HepG2 (cell line): ENCODE measurements at regions not wholly inside any gene's neighbourhood (a gene's known extent, or its start where the extent isn't known, plus 50 kb on each side); places are given as distances from the start of the nearest gene placed in this dataset.

Experiments used
- ATAC-seq: fragments of 200-7000 bp; cut with Tn5 transposase; 3 replicates; pipeline ENCODE4 v1.9.1; 2020; ENCODE audit warnings: mild to moderate bottlenecking, moderate library complexity
- BruUV-seq: library from RNA; stranded (reverse); fragments of 400-500 nt; replicated peaks from 2 replicates; lab custom pipeline; 2021; lab: Mats Ljungman, UMichigan
- CTCF ChIA-PET: fragments of 300-600 bp; formaldehyde crosslinking; extraction: SDS; loops from one replicate; lab custom pipeline; 2021; ENCODE audit warnings: low total read pairs, inconsistent platforms, low intra/inter-chr PET ratio; lab: Yijun Ruan, JAX
- POLR2A ChIA-PET: fragments of 350-600 bp; sonication (Branson Sonifier 250); formaldehyde crosslinking; loops from one replicate; lab custom pipeline; 2020; ENCODE audit warnings: antibody characterized with exemption, inconsistent platforms; lab: Yijun Ruan, JAX
- DNase-seq: peaks from one replicate; pipeline ENCODE4 v3.0.0-alpha.2; 2015; ENCODE audit warnings: low spot score
- FAIRE-seq: peaks from 3 replicates; lab custom pipeline; 2011; peaks lifted over from hg19 to GRCh38; lab: Jason Lieb, UNC
- H2AFZ ChIP-seq: one replicate; pipeline ENCODE4 v1.6.1; 2011; ENCODE audit warnings: low read length, inconsistent platforms
- H3K27ac ChIP-seq: fragments of 300-600 bp; 3 replicates; pipeline ENCODE4 v1.8.0; 2011; ENCODE audit warnings: mixed run types, mild to moderate bottlenecking, mixed read lengths, low read length, inconsistent platforms; ENCODE audit not compliant: insufficient read depth; ENCODE audit errors: extremely low read length
- H3K27me3 ChIP-seq, 2 experiments: fragments of 200-600 bp in 1 of 2; 2 replicates in 1 of 2; 3 replicates in 1 of 2; pipeline versions ENCODE4 v1.6.0 to v1.8.0; 2011; ENCODE audit warnings: low read length in 2 of 2, mild to moderate bottlenecking in 2 of 2, moderate library complexity in 2 of 2, inconsistent platforms in 1 of 2; ENCODE audit not compliant: insufficient read depth in 2 of 2, control insufficient read depth in 1 of 2
- H3K36me3 ChIP-seq, 2 experiments: fragments of 200-600 bp in 1 of 2; replicated peaks in 1 of 2; 2 replicates in 1 of 2; 3 replicates in 1 of 2; pipeline versions ENCODE4 v1.5.1 to v1.8.0; 2011; ENCODE audit warnings: low read length in 2 of 2, inconsistent platforms in 1 of 2; ENCODE audit not compliant: insufficient read depth in 2 of 2, control insufficient read depth in 1 of 2
- H3K4me1 ChIP-seq: 2 replicates; pipeline ENCODE4 v1.5.1; 2012; ENCODE audit warnings: low read length, inconsistent platforms; ENCODE audit not compliant: insufficient read depth
- H3K4me2 ChIP-seq: 2 replicates; pipeline ENCODE4 v1.6.0; 2011; ENCODE audit warnings: low read depth, low read length, inconsistent platforms
- H3K4me3 ChIP-seq, 3 experiments: fragments of 200-600 bp in 1 of 3; sonication (generic), shearing (Covaris generic) in 1 of 3; replicated peaks in 1 of 3; 2 replicates each; pipeline ENCODE4 v1.5.1; 2011 to 2016; ENCODE audit warnings: low read length in 3 of 3, inconsistent platforms in 2 of 3, low read depth in 2 of 3, mild to moderate bottlenecking in 2 of 3, control low read depth in 1 of 3, mixed read lengths in 1 of 3; ENCODE audit not compliant: insufficient read depth in 1 of 3
- H3K79me2 ChIP-seq: one replicate; pipeline ENCODE4 v1.6.1; 2011; ENCODE audit warnings: low read length, inconsistent platforms; ENCODE audit not compliant: insufficient read depth
- H3K9ac ChIP-seq: 2 replicates; pipeline ENCODE4 v1.6.0; 2011; ENCODE audit warnings: mild to moderate bottlenecking, low read depth, low read length, inconsistent platforms; ENCODE audit not compliant: insufficient read depth
- H3K9me3 ChIP-seq: 2 replicates; pipeline ENCODE4 v1.5.1; 2012; ENCODE audit warnings: mild to moderate bottlenecking, low read length
- H4K20me1 ChIP-seq: 2 replicates; pipeline ENCODE4 v1.6.0; 2011; ENCODE audit warnings: inconsistent platforms, mild to moderate bottlenecking, low read length, moderate library complexity; ENCODE audit not compliant: insufficient read depth
- ARID3A ChIP-seq: IDR thresholded peaks from 2 replicates; pipeline ENCODE4 v1.6.1; 2012; ENCODE audit warnings: low read depth, low read length, improper control_type of control experiment
- GZF1 ChIP-seq: sonication (generic); formaldehyde crosslinking; IDR thresholded peaks from 2 replicates; pipeline ENCODE4 v1.5.1; 2020; ENCODE audit warnings: mild to moderate bottlenecking, missing genetic modification reagents
- HNF4G ChIP-seq, 2 experiments: sonication (generic) in 1 of 2; formaldehyde crosslinking in 1 of 2; IDR thresholded peaks; 2 replicates each; pipeline versions ENCODE4 v1.4.0 to v1.6.1; 2011 to 2020; ENCODE audit warnings: borderline replicate concordance in 2 of 2, low read depth in 2 of 2, mild to moderate bottlenecking in 2 of 2, low read length in 1 of 2, missing genetic modification reagents in 1 of 2, moderate library complexity in 1 of 2
- KLF6 ChIP-seq: IDR thresholded peaks from 2 replicates; pipeline ENCODE4 v1.8.0; 2016; ENCODE audit warnings: missing biosample characterization, missing genetic modification reagents
- NPAS2 ChIP-seq: sonication (generic); formaldehyde crosslinking; IDR thresholded peaks from 2 replicates; pipeline ENCODE4 v1.8.0; 2022; ENCODE audit warnings: mild to moderate bottlenecking, missing genetic modification reagents, borderline replicate concordance
- PRMT3 ChIP-seq: sonication (generic); formaldehyde crosslinking; IDR thresholded peaks from 2 replicates; pipeline ENCODE4 v1.8.1; 2022; ENCODE audit warnings: low read depth, mild to moderate bottlenecking, moderate library complexity, missing genetic modification reagents, borderline replicate concordance
- SMARCE1 ChIP-seq: fragments of 450-650 bp; IDR thresholded peaks from 2 replicates; pipeline ENCODE4 v1.6.1; 2017; ENCODE audit warnings: borderline replicate concordance
- ZBTB42 ChIP-seq: sonication (generic); formaldehyde crosslinking; IDR thresholded peaks from 2 replicates; pipeline ENCODE4 v1.5.0; 2020; ENCODE audit warnings: mild to moderate bottlenecking, missing genetic modification reagents
- ZFY ChIP-seq: sonication (generic); formaldehyde crosslinking; IDR thresholded peaks from 2 replicates; pipeline ENCODE4 v1.4.0; 2020; ENCODE audit warnings: missing genetic modification reagents
- ZNF143 ChIP-seq: sonication (generic); formaldehyde crosslinking; IDR thresholded peaks from 2 replicates; pipeline ENCODE4 v1.4.0; 2020; ENCODE audit warnings: missing genetic modification reagents
- ZNF552 ChIP-seq: sonication (generic); formaldehyde crosslinking; IDR thresholded peaks from 2 replicates; pipeline ENCODE4 v1.9.0; 2022; ENCODE audit warnings: missing genetic modification reagents, mild to moderate bottlenecking, borderline replicate concordance
- ZNF616 ChIP-seq: sonication (generic); formaldehyde crosslinking; IDR thresholded peaks from 2 replicates; pipeline ENCODE4 v1.5.0; 2020; ENCODE audit warnings: low read depth, mild to moderate bottlenecking, missing genetic modification reagents
- WGBS: methylation state at CpG from one replicate; pipeline ENCODE4 v1.1.6; 2017; ENCODE audit warnings: low lambda C conversion rate; 5-methylcytosine and 5-hydroxymethylcytosine counted together
- in situ Hi-C: cut with HindIII; loops from 2 replicates; pipeline ENCODE4 v1.10.0; 2017; ENCODE audit warnings: low pct_unique_long_range_greater_than_20kb; ENCODE audit not compliant: extremely low pct_ligation_motif_present
- intact Hi-C: fragments of 100-400 bp; cut with micrococcal nuclease; formaldehyde crosslinking; loops from one replicate; pipeline ENCODE4 v1.10.0; 2022; ENCODE audit not compliant: unreplicated experiment
- TF ChIP-seq, protein P1 (sequence below), 2 experiments: IDR thresholded peaks; 2 replicates each; pipeline ENCODE4 v1.6.1; 2011 to 2012; ENCODE audit warnings: low read length in 2 of 2, borderline replicate concordance in 1 of 2, low read depth in 1 of 2, mild to moderate bottlenecking in 1 of 2, moderate library complexity in 1 of 2

- Histone ChIP-seq H3K36me3 (no peaks in the 10 kb centered on the region), H4K20me1 (no peaks in the 10 kb centered on the region), H3K4me1 (no peaks in the 10 kb centered on the region), H3K27me3 (no peaks in the 10 kb centered on the region; a peak in 1 of 5 replicates), H3K4me3 (no peak overlapping the region), H3K27ac (no peak overlapping the region), H3K79me2 (no peaks in the 10 kb centered on the region), H3K9ac (no peak overlapping the region), H2AFZ (no peak overlapping the region), H3K4me2 (no peak overlapping the region), H3K9me3 (no peaks in the 10 kb centered on the region)
- intact Hi-C loops (no loop called here), in situ Hi-C loops (no loop called here)
- no peak for TF ChIP-seq GZF1 (CRISPR knock-in tag)
- no peak for TF ChIP-seq ZFY (CRISPR knock-in tag)
- TF ChIP-seq, protein P1, sequence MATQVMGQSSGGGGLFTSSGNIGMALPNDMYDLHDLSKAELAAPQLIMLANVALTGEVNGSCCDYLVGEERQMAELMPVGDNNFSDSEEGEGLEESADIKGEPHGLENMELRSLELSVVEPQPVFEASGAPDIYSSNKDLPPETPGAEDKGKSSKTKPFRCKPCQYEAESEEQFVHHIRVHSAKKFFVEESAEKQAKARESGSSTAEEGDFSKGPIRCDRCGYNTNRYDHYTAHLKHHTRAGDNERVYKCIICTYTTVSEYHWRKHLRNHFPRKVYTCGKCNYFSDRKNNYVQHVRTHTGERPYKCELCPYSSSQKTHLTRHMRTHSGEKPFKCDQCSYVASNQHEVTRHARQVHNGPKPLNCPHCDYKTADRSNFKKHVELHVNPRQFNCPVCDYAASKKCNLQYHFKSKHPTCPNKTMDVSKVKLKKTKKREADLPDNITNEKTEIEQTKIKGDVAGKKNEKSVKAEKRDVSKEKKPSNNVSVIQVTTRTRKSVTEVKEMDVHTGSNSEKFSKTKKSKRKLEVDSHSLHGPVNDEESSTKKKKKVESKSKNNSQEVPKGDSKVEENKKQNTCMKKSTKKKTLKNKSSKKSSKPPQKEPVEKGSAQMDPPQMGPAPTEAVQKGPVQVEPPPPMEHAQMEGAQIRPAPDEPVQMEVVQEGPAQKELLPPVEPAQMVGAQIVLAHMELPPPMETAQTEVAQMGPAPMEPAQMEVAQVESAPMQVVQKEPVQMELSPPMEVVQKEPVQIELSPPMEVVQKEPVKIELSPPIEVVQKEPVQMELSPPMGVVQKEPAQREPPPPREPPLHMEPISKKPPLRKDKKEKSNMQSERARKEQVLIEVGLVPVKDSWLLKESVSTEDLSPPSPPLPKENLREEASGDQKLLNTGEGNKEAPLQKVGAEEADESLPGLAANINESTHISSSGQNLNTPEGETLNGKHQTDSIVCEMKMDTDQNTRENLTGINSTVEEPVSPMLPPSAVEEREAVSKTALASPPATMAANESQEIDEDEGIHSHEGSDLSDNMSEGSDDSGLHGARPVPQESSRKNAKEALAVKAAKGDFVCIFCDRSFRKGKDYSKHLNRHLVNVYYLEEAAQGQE (IDR thresholded peaks at IDR 0.05; ENCODE audit: borderline replicate concordance in 1 of 2, low read depth in 1 of 2, low read length in 2 of 2): no peak
- no peak for TF ChIP-seq ZNF616 (CRISPR knock-in tag)
- no peak for TF ChIP-seq ZNF143
- TF ChIP-seq HNF4G (IDR thresholded peaks at IDR 0.05; ENCODE audit: borderline replicate concordance, low read depth, low read length): no peak
- no peak for TF ChIP-seq HNF4G (CRISPR knock-in tag; IDR thresholded peaks at IDR 0.05; ENCODE audit: borderline replicate concordance, low read depth)
- TF ChIP-seq PRMT3: no peak
- TF ChIP-seq SMARCE1: no peak
- no peak for TF ChIP-seq KLF6 (CRISPR knock-in tag)
- TF ChIP-seq NPAS2 (CRISPR knock-in tag): no peak
- no peak for TF ChIP-seq ZBTB42 (CRISPR knock-in tag)
- TF ChIP-seq ARID3A: no peak
- no peak for TF ChIP-seq ZNF552
- ATAC-seq (no peak), DNase-seq (no peak), FAIRE-seq (no peak)
- 3% methylated on average over 1 of the region's 1 CpG for WGBS
- POLR2A ChIA-PET: no interaction called here
- CTCF ChIA-PET: no interaction called here
- BruUV-seq: no TSS peak
These were observed 913.5 kb upstream of the ATXN8OS start for GRCh38 chr13:69194130-69194529.
